Panc1 (cell line): ENCODE measurements at regions not wholly inside any gene's neighbourhood (a gene's known extent, or its start where the extent isn't known, plus 50 kb on each side); places are given as distances from the start of the nearest gene placed in this dataset.
"Not testable (repeated sequence)": the region's sequence is repeated elsewhere in the genome, so short reads cannot be mapped to it uniquely, and the experiment has no call there.

Source experiments
- CTCF ChIP-seq: fragments of 450-650 bp; IDR thresholded peaks from 2 replicates; pipeline ENCODE4 v1.5.1; 2017; ENCODE audit warnings: mild to moderate bottlenecking
- POLR2AphosphoS5 ChIP-seq: IDR thresholded peaks from 2 replicates; pipeline ENCODE4 v1.6.1; 2012; ENCODE audit warnings: mild to moderate bottlenecking, low read depth, low read length, moderate library complexity
- TCF7L2 ChIP-seq: IDR thresholded peaks from 2 replicates; pipeline ENCODE4 v1.6.1; 2011; ENCODE audit warnings: mild to moderate bottlenecking, low read depth, low read length, inconsistent platforms

DNA sequence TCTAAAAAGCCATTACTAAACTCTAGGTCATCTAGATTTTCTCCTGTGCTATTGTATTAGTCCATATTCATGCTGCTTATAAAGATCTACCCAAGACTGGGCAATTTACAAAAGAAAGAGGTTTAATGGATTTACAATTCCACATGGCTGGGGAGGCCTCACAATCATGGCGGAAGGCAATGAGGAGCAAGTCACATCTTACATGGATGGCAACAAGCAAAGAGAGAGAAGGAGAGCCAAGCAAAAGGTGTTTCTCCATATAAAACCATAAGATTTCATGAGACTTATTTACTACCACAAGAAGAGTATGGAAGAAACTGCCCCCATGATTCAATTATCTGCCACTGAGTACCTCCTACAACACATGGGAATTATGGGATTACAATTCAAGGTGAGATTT, 69.6 kb upstream of the CCDC6 start:
- not testable (repeated sequence) for TF ChIP-seq CTCF, POLR2AphosphoS5, TCF7L2
